H1 (cell line): ENCODE measurements at regions not wholly inside any gene's neighbourhood (a gene's known extent, or its start where the extent isn't known, plus 50 kb on each side); places are given as distances from the start of the nearest gene placed in this dataset.

Source experiments
- CBX8 ChIP-seq: fragments of 300-800, 300-1000 bp; sonication (generic); IDR thresholded peaks from 2 replicates; pipeline ENCODE4 v1.7.1; 2016; ENCODE audit warnings: low read depth, low read length, borderline replicate concordance
- EP300 ChIP-seq, 2 experiments: IDR thresholded peaks; 1 replicate in 1 of 2; 2 replicates in 1 of 2; pipeline ENCODE4 v1.6.1; 2011 to 2012; ENCODE audit warnings: low read depth in 2 of 2, low read length in 2 of 2, mild to moderate bottlenecking in 2 of 2, borderline replicate concordance in 1 of 2, inconsistent platforms in 1 of 2, moderate library complexity in 1 of 2
- HDAC6 ChIP-seq: IDR thresholded peaks from one replicate; pipeline ENCODE4 v1.7.1; 2012; ENCODE audit warnings: low read depth, mild to moderate bottlenecking, inconsistent platforms, low read length, moderate library complexity
- RXRA ChIP-seq: IDR thresholded peaks from 2 replicates; pipeline ENCODE4 v1.6.1; 2011; ENCODE audit warnings: low read depth, mild to moderate bottlenecking, low read length, moderate library complexity; ENCODE audit not compliant: insufficient read depth
- SP1 ChIP-seq: IDR thresholded peaks from 2 replicates; pipeline ENCODE4 v1.6.1; 2011; ENCODE audit warnings: low read depth, low read length
- SRF ChIP-seq: IDR thresholded peaks from 2 replicates; pipeline ENCODE4 v1.6.1; 2011; ENCODE audit warnings: mild to moderate bottlenecking, low read depth, low read length, moderate library complexity
- SUZ12 ChIP-seq: fragments of 200-600 bp; sonication (generic); IDR thresholded peaks from 2 replicates; pipeline ENCODE4 v1.6.1; 2012; ENCODE audit warnings: mild to moderate bottlenecking, inconsistent platforms, low read length, moderate library complexity, mixed read lengths
- TEAD4 ChIP-seq: IDR thresholded peaks from 2 replicates; pipeline ENCODE4 v1.6.1; 2012; ENCODE audit warnings: low read depth, low read length, inconsistent platforms, mixed read lengths
- TF ChIP-seq, protein P1 (sequence below): IDR thresholded peaks from 2 replicates; pipeline ENCODE4 v1.6.1; 2012; ENCODE audit warnings: low read length, inconsistent platforms

DNA sequence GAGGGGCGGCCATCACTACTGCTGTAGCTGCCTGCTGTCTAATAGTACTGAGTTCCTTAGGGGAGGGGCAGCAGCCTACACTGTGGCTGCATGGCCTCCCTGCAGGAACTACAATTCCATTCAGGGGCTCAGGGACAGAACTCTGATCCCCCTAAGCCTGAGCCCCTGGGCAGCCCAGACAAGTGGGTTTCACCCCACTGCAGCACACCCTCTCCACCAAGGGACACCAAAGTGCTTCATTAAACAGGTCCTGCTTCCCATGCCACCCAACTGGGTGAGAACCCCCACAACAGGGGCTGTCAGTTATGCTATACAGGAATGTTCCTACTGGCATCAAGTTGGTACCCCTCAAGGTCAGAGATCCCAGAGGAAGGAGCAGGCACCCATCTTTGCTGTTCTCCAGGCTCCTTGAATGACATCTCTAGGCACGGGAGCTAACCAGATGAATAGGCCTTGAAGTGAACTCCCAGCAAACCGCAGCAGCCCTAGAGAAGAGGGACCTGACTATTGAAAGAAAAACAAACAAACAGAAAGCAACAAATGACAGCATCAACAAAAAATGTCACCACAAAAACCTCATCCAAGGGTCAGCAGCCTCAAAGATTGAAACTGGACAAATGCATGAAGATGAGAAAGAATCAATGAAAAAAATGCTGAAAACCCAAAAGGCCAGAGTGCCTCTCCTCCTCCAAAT, 437.4 kb downstream of the NUF2 start (continued):
- TF ChIP-seq HDAC6: no peak
- TF ChIP-seq SRF: no peak
- TF ChIP-seq, protein P1, sequence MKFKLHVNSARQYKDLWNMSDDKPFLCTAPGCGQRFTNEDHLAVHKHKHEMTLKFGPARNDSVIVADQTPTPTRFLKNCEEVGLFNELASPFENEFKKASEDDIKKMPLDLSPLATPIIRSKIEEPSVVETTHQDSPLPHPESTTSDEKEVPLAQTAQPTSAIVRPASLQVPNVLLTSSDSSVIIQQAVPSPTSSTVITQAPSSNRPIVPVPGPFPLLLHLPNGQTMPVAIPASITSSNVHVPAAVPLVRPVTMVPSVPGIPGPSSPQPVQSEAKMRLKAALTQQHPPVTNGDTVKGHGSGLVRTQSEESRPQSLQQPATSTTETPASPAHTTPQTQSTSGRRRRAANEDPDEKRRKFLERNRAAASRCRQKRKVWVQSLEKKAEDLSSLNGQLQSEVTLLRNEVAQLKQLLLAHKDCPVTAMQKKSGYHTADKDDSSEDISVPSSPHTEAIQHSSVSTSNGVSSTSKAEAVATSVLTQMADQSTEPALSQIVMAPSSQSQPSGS: no peak
- TF ChIP-seq SUZ12: no peak
- no peak for TF ChIP-seq RXRA
- TF ChIP-seq EP300 (IDR thresholded peaks at IDR 0.05; ENCODE audit: borderline replicate concordance in 1 of 2, low read depth in 2 of 2, low read length in 2 of 2): no peak
- TF ChIP-seq CBX8: no peak
- TF ChIP-seq SP1: no peak
- TF ChIP-seq TEAD4: no peak
